Gastrocnemius medialis (tissue), 4 donors: ENCODE measurements at regions not wholly inside any gene's neighbourhood (a gene's known extent, or its start where the extent isn't known, plus 50 kb on each side); places are given as distances from the start of the nearest gene placed in this dataset.

ENCODE experiments used
- ATAC-seq, 2 donors: fragments of 150-250 bp; one replicate each; pipeline ENCODE4 v1.9.1; 2016
- DNase-seq, 2 donors: peaks; one replicate each; pipeline ENCODE4 v3.0.0-alpha.2; 2019
- H3K27ac ChIP-seq, 4 donors: fragments of 200-600 bp; sonication (generic); 1 replicate in 1 of 4; 2 replicates in 3 of 4; pipeline ENCODE4 v1.5.1; 2016 to 2018; ENCODE audit warnings: mild to moderate bottlenecking in 2 of 4, moderate library complexity in 1 of 4
- H3K27me3 ChIP-seq, 3 donors: fragments of 200-600 bp; sonication (generic) in 2 of 3; 1 replicate in 1 of 3; 2 replicates in 2 of 3; pipeline versions ENCODE4 v1.5.1 to v1.6.0; 2016 to 2019; ENCODE audit warnings: mild to moderate bottlenecking in 1 of 3, moderate library complexity in 1 of 3
- H3K36me3 ChIP-seq, 2 donors: fragments of 200-600 bp; sonication (generic) in 1 of 2; one replicate each; pipeline ENCODE4 v1.5.1; 2017 to 2018
- H3K4me1 ChIP-seq, 2 donors: fragments of 200-600 bp; sonication (generic) in 1 of 2; one replicate each; pipeline ENCODE4 v1.5.1; 2016 to 2017; ENCODE audit warnings: mild to moderate bottlenecking in 2 of 2
- H3K4me3 ChIP-seq, 4 donors: fragments of 200-600 bp; sonication (generic) in 3 of 4; 1 replicate in 1 of 4; 2 replicates in 3 of 4; pipeline ENCODE4 v1.5.1; 2016 to 2019; ENCODE audit warnings: mild to moderate bottlenecking in 2 of 4
- H3K9me3 ChIP-seq, 3 donors: fragments of 200-600 bp; sonication (generic) in 2 of 3; 1 replicate in 1 of 3; 2 replicates in 2 of 3; pipeline ENCODE4 v1.5.1; 2016 to 2019
- POLR2A ChIP-seq, 2 donors: fragments of 450-650 bp; IDR thresholded peaks; one replicate each; pipeline ENCODE4 v1.6.1; 2017; ENCODE audit warnings: antibody characterized with exemption in 2 of 2, mild to moderate bottlenecking in 2 of 2, moderate library complexity in 2 of 2
- in situ Hi-C, 4 donors: fragments of 200-750 bp; cut with MboI; loops; one replicate each; pipeline versions ENCODE4 v1.15.0 to v1.8.0; 2017; ENCODE audit warnings: low sequenced_read_pairs in 4 of 4
- intact Hi-C: fragments of 100-400 bp; cut with DNase I; formaldehyde crosslinking; loops from one replicate; pipeline ENCODE4 v1.15.1; 2023; ENCODE audit warnings: low total_unique reads
- TF ChIP-seq, protein P1 (sequence below), 5 experiments: fragments of 450-650 bp in 3 of 5; fragments of 200-600 bp in 2 of 5; sonication (generic) in 2 of 5; IDR thresholded peaks in 4 of 5; conservative IDR thresholded peaks in 1 of 5; 1 replicate in 4 of 5; 2 replicates in 1 of 5; pipeline ENCODE4 v1.5.1; 2016 to 2019; ENCODE audit warnings: antibody characterized with exemption in 5 of 5, mild to moderate bottlenecking in 3 of 5, moderate library complexity in 3 of 5

DNA sequence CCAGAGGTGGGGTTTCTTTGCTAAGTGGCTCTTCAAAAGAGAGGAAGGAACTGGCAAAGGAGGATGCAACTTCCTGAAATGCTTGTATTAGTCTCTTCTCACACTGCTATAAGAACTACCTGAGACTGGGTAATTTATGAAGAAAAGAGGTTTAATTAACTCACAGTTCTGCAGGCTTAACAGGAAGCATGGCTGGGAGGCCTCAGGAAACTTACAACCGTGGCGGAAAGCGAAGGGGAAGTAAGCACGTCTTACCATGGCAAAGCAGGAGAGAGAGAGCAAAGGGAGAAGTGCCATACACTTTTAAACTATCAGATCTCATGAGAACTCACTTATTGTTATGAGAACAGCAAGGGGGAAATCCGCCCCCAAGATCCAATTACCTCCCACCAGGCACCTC, 505.7 kb downstream of the ZNF674 start:
- DNase-seq: no peak

DNA sequence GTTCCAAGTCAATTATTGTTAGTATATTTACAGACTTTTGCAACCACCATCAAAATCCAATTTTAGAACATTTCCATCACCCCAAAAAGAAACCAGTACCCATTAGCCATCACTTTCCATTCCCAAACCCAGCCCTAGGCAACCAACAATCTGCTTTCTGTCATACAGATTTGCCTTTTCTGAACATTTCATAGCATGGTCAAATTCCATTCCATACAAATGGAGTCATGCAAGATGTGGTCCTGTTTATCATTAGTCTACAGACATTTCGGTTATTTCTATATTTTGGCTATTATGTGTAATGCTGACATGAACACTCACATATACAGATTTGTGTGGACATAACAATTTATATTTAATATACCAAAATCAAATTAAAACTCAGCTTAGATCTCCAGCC, 508.7 kb downstream of the ZNF674 start:
- no peak for TF ChIP-seq POLR2A (IDR thresholded peaks at IDR 0.05)
- TF ChIP-seq, protein P1, sequence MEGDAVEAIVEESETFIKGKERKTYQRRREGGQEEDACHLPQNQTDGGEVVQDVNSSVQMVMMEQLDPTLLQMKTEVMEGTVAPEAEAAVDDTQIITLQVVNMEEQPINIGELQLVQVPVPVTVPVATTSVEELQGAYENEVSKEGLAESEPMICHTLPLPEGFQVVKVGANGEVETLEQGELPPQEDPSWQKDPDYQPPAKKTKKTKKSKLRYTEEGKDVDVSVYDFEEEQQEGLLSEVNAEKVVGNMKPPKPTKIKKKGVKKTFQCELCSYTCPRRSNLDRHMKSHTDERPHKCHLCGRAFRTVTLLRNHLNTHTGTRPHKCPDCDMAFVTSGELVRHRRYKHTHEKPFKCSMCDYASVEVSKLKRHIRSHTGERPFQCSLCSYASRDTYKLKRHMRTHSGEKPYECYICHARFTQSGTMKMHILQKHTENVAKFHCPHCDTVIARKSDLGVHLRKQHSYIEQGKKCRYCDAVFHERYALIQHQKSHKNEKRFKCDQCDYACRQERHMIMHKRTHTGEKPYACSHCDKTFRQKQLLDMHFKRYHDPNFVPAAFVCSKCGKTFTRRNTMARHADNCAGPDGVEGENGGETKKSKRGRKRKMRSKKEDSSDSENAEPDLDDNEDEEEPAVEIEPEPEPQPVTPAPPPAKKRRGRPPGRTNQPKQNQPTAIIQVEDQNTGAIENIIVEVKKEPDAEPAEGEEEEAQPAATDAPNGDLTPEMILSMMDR (IDR thresholded peaks at IDR 0.05 in 4 of 5, conservative IDR thresholded peaks at IDR 0.05 in 1 of 5): no peak
- Histone ChIP-seq H3K4me1 (no peaks in the 10 kb centered on the region), H3K36me3 (no peaks in the 10 kb centered on the region), H3K27me3 (no peaks in the 10 kb centered on the region), H3K9me3 (no peaks in the 10 kb centered on the region), H3K4me3 (no peak overlapping the region), H3K27ac (no peak overlapping the region)
- ATAC-seq (no peak), DNase-seq (no peak)
- intact Hi-C loops: no loop called here
- in situ Hi-C loops: loop anchor here in 1 of 4 donors (25.0 kb wide), 1 partner anchor 101 kb away; no protein-coding TSS in a partner anchor

More for the DNA sequence above, 505.7 kb downstream of the ZNF674 start:
- intact Hi-C loops (no loop called here), in situ Hi-C loops (loop anchor here in 1 of 4 donors (25.0 kb wide), 1 partner anchor 98 kb away; no protein-coding TSS in a partner anchor)
- Histone ChIP-seq H3K4me3 (no peak overlapping the region), H3K4me1 (no peaks in the 10 kb centered on the region), H3K9me3 (no peaks in the 10 kb centered on the region), H3K27ac (no peak overlapping the region), H3K27me3 (no peaks in the 10 kb centered on the region), H3K36me3 (no peaks in the 10 kb centered on the region)
- no peak for TF ChIP-seq POLR2A (IDR thresholded peaks at IDR 0.05)
- TF ChIP-seq, protein P1 (IDR thresholded peaks at IDR 0.05 in 4 of 5, conservative IDR thresholded peaks at IDR 0.05 in 1 of 5): no peak
- no peak for ATAC-seq

DNA sequence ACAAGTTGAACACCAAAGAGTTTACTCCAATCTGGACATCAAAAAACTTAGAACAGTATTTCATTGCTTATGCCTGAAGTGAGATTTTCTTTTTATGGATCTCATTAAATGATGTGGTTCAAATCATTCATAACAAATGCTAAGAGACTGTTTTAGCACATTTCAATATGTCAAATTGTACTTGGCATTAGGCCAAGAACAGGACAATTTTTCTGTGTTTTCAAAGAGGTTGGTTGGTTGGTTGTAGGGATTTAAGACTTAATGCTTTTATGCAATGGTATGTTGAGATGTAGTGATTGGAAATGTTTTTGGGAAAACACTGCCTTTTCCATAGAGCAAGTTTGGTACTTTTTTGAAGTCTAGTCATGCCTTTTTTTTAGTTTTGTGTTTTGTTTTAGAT, 510.4 kb downstream of the ZNF674 start:
- ATAC-seq (no peak), DNase-seq (no peak)
- Histone ChIP-seq H3K9me3 (no peaks in the 10 kb centered on the region), H3K4me3 (no peak overlapping the region), H3K4me1 (no peaks in the 10 kb centered on the region), H3K27me3 (no peaks in the 10 kb centered on the region), H3K27ac (no peak overlapping the region), H3K36me3 (no peaks in the 10 kb centered on the region)
- TF ChIP-seq, protein P1 (IDR thresholded peaks at IDR 0.05 in 4 of 5, conservative IDR thresholded peaks at IDR 0.05 in 1 of 5): no peak
- TF ChIP-seq POLR2A (IDR thresholded peaks at IDR 0.05): no peak
- in situ Hi-C loops (loop anchor here in 1 of 4 donors (25.0 kb wide), 1 partner anchor 102 kb away; no protein-coding TSS in a partner anchor), intact Hi-C loops (no loop called here)

DNA sequence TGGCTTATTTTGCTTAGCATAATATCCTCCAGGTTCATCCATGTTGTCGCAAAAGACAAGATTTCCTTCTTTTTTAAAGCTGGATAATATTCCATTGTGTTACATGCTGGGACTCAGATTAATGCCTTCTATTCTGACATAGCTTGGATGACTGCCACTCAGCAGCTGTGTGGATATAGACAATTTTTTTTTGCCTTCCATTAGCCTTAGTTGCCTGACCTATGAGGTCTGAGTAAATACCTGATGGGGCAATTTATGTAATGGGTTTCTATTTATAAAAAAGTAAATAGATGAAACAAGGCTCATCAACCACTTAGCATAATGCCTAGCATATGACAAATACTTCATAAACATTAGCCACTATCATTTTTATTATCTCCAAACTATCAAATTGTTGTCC, 515.4 kb downstream of the ZNF674 start:
- no peaks in the 10 kb centered on the region for H3K4me1 ChIP-seq
- in situ Hi-C loops: loop anchor here in 1 of 4 donors (25.0 kb wide), 1 partner anchor 108 kb away; no protein-coding TSS in a partner anchor
- H3K27me3 ChIP-seq: peaks cover 0 to 4% (median 0%) of the 10 kb centered on the region in 3 donors
- no peaks in the 10 kb centered on the region for H3K36me3 ChIP-seq
- TF ChIP-seq, protein P1 (IDR thresholded peaks at IDR 0.05 in 4 of 5, conservative IDR thresholded peaks at IDR 0.05 in 1 of 5): no peak
- no peak for TF ChIP-seq POLR2A (IDR thresholded peaks at IDR 0.05)
- intact Hi-C loops: no loop called here
- ATAC-seq (no peak), DNase-seq (no peak)
- H3K9me3 ChIP-seq: no peaks in the 10 kb centered on the region
- no peak overlapping the region for H3K4me3 ChIP-seq
- H3K27ac ChIP-seq: no peak overlapping the region

DNA sequence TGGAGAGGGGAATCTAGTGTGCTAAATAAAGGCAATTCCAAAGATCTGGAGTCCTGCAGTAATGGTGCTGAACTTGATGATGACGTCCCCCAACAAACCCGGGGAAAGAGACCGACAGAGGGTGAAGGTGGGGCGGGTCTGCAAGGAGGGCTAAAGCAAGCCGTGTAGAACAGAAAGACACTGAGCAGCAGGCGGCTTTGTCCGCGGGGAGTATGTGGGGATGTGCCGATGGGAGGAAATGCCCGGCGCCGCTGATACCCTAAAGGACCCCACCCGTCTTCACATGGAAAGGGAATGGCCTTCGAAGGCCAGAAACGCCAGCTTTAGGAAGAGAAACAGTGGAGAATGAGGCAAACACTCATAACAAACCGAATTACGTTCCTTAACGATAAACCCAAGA, 528.9 kb downstream of the ZNF674 start:
- ATAC-seq (no peak), DNase-seq (no peak)
- Histone ChIP-seq H3K9me3 (no peaks in the 10 kb centered on the region), H3K27me3 (no peaks in the 10 kb centered on the region), H3K27ac (no peak overlapping the region), H3K4me3 (no peak overlapping the region), H3K4me1 (no peaks in the 10 kb centered on the region), H3K36me3 (no peaks in the 10 kb centered on the region)
- intact Hi-C loops: no loop called here
- in situ Hi-C loops: no loop called here
- no peak for TF ChIP-seq POLR2A (IDR thresholded peaks at IDR 0.05)
- TF ChIP-seq, protein P1 (IDR thresholded peaks at IDR 0.05 in 4 of 5, conservative IDR thresholded peaks at IDR 0.05 in 1 of 5): no peak
